ENCODE measurements at regions not wholly inside any gene's neighbourhood (a gene's known extent, or its start where the extent isn't known, plus 50 kb on each side); places are given as distances from the start of the nearest gene placed in this dataset.

DNA sequence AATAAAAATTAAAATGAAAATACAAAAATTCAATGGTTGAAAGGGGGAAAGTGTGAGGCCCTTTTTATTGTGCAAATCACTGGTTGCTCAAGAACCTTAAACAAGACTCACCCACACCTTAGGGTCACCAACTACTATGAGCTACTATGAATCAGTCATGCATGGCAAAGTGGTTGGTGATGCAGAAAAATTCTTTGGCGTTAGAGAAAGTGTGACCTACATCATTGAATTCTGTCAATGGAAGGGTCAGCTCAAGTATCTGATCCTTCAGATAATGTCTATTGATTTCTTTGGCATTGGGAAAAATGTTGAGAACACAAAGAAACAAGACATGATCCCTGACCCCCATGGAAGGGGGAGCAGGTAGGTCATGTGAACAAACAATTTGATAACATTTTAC, 149.7 kb upstream of the ADCY2 start:
- TF ChIP-seq, protein P1, sequence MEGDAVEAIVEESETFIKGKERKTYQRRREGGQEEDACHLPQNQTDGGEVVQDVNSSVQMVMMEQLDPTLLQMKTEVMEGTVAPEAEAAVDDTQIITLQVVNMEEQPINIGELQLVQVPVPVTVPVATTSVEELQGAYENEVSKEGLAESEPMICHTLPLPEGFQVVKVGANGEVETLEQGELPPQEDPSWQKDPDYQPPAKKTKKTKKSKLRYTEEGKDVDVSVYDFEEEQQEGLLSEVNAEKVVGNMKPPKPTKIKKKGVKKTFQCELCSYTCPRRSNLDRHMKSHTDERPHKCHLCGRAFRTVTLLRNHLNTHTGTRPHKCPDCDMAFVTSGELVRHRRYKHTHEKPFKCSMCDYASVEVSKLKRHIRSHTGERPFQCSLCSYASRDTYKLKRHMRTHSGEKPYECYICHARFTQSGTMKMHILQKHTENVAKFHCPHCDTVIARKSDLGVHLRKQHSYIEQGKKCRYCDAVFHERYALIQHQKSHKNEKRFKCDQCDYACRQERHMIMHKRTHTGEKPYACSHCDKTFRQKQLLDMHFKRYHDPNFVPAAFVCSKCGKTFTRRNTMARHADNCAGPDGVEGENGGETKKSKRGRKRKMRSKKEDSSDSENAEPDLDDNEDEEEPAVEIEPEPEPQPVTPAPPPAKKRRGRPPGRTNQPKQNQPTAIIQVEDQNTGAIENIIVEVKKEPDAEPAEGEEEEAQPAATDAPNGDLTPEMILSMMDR (IDR thresholded peaks at IDR 0.05; ENCODE audit: control extremely low read depth in 1 of 3, insufficient read depth in 1 of 3, low read depth in 1 of 3, low read length in 3 of 3): no peak
- TF ChIP-seq POLR2AphosphoS5 (IDR thresholded peaks at IDR 0.05; ENCODE audit: low read depth, low read length) (no peak), POLR2A (IDR thresholded peaks at IDR 0.05; ENCODE audit: control extremely low read depth in 1 of 2, low read depth in 2 of 2, low read length in 2 of 2) (no peak), SAP30 (IDR thresholded peaks at IDR 0.05; ENCODE audit: insufficient read depth, insufficient replicate concordance, low read length) (no peak), SP1 (IDR thresholded peaks at IDR 0.05; ENCODE audit: low read depth, low read length) (no peak), RFX5 (IDR thresholded peaks at IDR 0.05; ENCODE audit: borderline replicate concordance, low read depth, low read length) (no peak), YY1 (IDR thresholded peaks at IDR 0.05; ENCODE audit: low read depth, low read length) (no peak), RAD21 (IDR thresholded peaks at IDR 0.05 in 1 of 2, conservative IDR thresholded peaks at IDR 0.05 in 1 of 2; ENCODE audit: low read depth in 2 of 2, low read length in 2 of 2) (no peak)
- TF ChIP-seq, protein P2, sequence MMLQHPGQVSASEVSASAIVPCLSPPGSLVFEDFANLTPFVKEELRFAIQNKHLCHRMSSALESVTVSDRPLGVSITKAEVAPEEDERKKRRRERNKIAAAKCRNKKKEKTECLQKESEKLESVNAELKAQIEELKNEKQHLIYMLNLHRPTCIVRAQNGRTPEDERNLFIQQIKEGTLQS (IDR thresholded peaks at IDR 0.05; ENCODE audit: insufficient read depth, low read depth, low read length): no peak

Measured in H1 (cell line).